ENCODE measurements at regions not wholly inside any gene's neighbourhood (a gene's known extent, or its start where the extent isn't known, plus 50 kb on each side); places are given as distances from the start of the nearest gene placed in this dataset.

DNA sequence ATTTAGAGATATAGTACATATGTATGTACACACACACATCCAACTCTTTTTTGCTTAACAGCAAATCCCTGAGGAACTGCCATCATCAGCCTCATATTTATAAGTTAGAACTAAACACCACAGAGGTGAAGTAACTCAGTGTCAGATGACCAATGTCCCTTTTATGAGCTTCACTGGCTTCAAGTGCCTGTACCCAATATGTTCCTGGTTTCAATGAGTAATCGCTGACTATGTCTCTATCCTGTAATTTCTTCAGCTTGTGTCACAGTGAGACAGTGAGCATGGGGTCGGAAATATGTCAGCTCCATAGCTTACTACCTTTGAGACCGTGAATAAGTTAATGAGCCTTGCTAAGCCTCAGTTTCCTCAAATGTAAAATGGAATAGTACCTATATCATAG lies 136.2 kb upstream of the RASGEF1B start:
- H3K9me3 Mint-ChIP-seq (ENCODE audit: low read depth) = peaks cover 3% of the 10 kb centered on the region
- no peaks in the 10 kb centered on the region for H3K27me3 Mint-ChIP-seq
- no peak overlapping the region for H3K4me3 Mint-ChIP-seq (ENCODE audit: low read depth)
- H3K4me1 Mint-ChIP-seq (ENCODE audit: low read depth) = peaks cover 2% of the 10 kb centered on the region
- H3K27ac Mint-ChIP-seq = no peak overlapping the region
- TF ChIP-seq, protein P1, sequence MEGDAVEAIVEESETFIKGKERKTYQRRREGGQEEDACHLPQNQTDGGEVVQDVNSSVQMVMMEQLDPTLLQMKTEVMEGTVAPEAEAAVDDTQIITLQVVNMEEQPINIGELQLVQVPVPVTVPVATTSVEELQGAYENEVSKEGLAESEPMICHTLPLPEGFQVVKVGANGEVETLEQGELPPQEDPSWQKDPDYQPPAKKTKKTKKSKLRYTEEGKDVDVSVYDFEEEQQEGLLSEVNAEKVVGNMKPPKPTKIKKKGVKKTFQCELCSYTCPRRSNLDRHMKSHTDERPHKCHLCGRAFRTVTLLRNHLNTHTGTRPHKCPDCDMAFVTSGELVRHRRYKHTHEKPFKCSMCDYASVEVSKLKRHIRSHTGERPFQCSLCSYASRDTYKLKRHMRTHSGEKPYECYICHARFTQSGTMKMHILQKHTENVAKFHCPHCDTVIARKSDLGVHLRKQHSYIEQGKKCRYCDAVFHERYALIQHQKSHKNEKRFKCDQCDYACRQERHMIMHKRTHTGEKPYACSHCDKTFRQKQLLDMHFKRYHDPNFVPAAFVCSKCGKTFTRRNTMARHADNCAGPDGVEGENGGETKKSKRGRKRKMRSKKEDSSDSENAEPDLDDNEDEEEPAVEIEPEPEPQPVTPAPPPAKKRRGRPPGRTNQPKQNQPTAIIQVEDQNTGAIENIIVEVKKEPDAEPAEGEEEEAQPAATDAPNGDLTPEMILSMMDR (IDR thresholded peaks at IDR 0.05; ENCODE audit: unreplicated experiment) = no peak
- H3K36me3 Mint-ChIP-seq (ENCODE audit: insufficient read depth) = no peaks in the 10 kb centered on the region
- DNase-seq (ENCODE audit: low spot score, unreplicated experiment) = no peak

- no peaks in the 10 kb centered on the region for H3K36me3 Mint-ChIP-seq (ENCODE audit: insufficient read depth)
- H3K9me3 Mint-ChIP-seq (ENCODE audit: low read depth) = peaks cover 3% of the 10 kb centered on the region
- H3K27me3 Mint-ChIP-seq = peaks cover 3% of the 10 kb centered on the region
- H3K27ac Mint-ChIP-seq = no peak overlapping the region
- no peak overlapping the region for H3K4me3 Mint-ChIP-seq (ENCODE audit: low read depth)
- TF ChIP-seq, protein P1 (IDR thresholded peaks at IDR 0.05; ENCODE audit: unreplicated experiment) = no peak
- no peak for DNase-seq (ENCODE audit: low spot score, unreplicated experiment)
- peaks cover 2% of the 10 kb centered on the region for H3K4me1 Mint-ChIP-seq (ENCODE audit: low read depth)
Observed at GRCh38 chr4:81606801-81607501, 135.2 kb upstream of the RASGEF1B start.

DNA sequence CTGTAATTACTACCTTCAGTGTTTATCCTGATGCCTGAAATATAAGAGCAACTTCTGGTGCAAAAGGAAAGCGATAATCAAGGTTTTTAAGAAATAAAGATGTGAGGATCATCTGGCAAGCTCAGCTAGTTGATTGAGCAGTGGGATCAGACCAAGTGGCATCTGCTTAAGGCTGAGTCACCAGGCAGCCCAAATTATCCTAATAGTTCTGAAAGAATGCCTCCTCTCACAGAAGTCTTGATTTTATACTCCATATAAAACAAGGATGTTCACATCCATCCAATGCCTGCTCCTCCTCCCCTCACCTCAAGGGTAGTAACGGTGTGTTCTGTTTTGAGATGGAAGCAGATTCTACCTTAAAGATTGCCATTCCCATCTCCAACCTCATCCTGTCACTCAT lies 134.5 kb upstream of the RASGEF1B start:
- H3K36me3 Mint-ChIP-seq (ENCODE audit: insufficient read depth) = no peaks in the 10 kb centered on the region
- peaks cover 3% of the 10 kb centered on the region for H3K27me3 Mint-ChIP-seq
- peaks cover 2% of the 10 kb centered on the region for H3K4me1 Mint-ChIP-seq (ENCODE audit: low read depth)
- TF ChIP-seq, protein P1 (IDR thresholded peaks at IDR 0.05; ENCODE audit: unreplicated experiment) = no peak
- no peak overlapping the region for H3K27ac Mint-ChIP-seq
- H3K4me3 Mint-ChIP-seq (ENCODE audit: low read depth) = no peak overlapping the region
- DNase-seq (ENCODE audit: low spot score, unreplicated experiment) = no peak
- H3K9me3 Mint-ChIP-seq (ENCODE audit: low read depth) = peaks cover 3% of the 10 kb centered on the region

DNA sequence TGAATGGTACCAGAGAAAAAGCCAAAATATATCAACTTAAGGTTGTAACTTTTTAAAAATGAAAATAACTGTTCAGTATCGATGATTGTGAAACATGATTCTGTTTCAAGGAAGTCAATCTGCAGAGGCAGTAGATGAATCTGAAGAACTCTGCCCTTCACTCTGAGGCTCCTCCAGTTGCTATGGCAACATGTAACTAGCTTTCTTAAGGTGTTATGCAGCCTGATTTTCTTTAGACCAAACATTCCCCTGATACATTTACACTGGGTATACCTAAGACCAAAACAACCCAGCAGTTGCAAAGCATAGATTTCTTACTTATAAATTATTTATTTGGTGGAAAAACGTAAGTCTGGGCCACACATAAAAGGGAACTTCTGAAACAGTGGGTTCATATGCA lies 133.6 kb upstream of the RASGEF1B start:
- TF ChIP-seq, protein P1 (IDR thresholded peaks at IDR 0.05; ENCODE audit: unreplicated experiment) = no peak
- no peak for DNase-seq (ENCODE audit: low spot score, unreplicated experiment)
- Mint-ChIP-seq H3K4me1 (ENCODE audit: low read depth) (peaks cover 5% of the 10 kb centered on the region), H3K27me3 (peaks cover 3% of the 10 kb centered on the region), H3K9me3 (ENCODE audit: low read depth) (peaks cover 3% of the 10 kb centered on the region), H3K27ac (no peak overlapping the region), H3K4me3 (ENCODE audit: low read depth) (no peak overlapping the region), H3K36me3 (ENCODE audit: insufficient read depth) (no peaks in the 10 kb centered on the region)

DNA sequence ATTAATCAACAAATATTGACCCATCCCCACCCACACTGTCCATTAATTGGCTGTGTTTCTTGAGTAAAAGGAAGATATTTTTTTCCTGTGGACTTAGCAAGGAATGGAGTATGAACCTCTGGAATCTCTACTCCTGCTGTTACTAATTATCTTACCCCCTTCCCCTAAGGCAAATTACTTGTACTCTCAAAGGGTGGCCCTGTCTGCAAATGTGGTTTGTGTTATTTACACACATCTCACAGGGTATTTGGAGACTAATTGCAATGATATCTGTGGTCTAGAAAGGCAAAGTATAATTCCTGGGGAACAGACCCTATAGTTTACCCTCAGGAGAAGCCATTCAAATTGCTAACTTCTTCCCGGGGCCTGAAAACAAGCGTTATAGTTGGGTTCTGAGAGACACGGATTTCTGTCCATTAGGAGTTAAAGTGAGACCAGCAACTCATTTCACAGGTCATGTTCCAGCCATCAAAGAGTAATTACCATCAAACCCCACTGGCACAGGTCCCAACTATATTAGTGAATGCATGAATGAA lies 133.0 kb upstream of the RASGEF1B start:
- no peak overlapping the region for H3K27ac Mint-ChIP-seq
- H3K36me3 Mint-ChIP-seq (ENCODE audit: insufficient read depth) = no peaks in the 10 kb centered on the region
- H3K4me1 Mint-ChIP-seq (ENCODE audit: low read depth) = peaks cover 5% of the 10 kb centered on the region
- TF ChIP-seq, protein P1 (IDR thresholded peaks at IDR 0.05; ENCODE audit: unreplicated experiment) = no peak
- DNase-seq (ENCODE audit: low spot score, unreplicated experiment) = no peak
- no peak overlapping the region for H3K4me3 Mint-ChIP-seq (ENCODE audit: low read depth)
- peaks cover 3% of the 10 kb centered on the region for H3K9me3 Mint-ChIP-seq (ENCODE audit: low read depth)
- H3K27me3 Mint-ChIP-seq = peaks cover 3% of the 10 kb centered on the region
